H1 (cell line): ENCODE measurements at regions not wholly inside any gene's neighbourhood (a gene's known extent, or its start where the extent isn't known, plus 50 kb on each side); places are given as distances from the start of the nearest gene placed in this dataset.

Source experiments
- CREB1 ChIP-seq: IDR thresholded peaks from 2 replicates; pipeline ENCODE4 v1.6.1; 2012; ENCODE audit warnings: inconsistent platforms
- EP300 ChIP-seq, 2 experiments: IDR thresholded peaks; 1 replicate in 1 of 2; 2 replicates in 1 of 2; pipeline ENCODE4 v1.6.1; 2011 to 2012; ENCODE audit warnings: low read depth in 2 of 2, low read length in 2 of 2, mild to moderate bottlenecking in 2 of 2, borderline replicate concordance in 1 of 2, inconsistent platforms in 1 of 2, moderate library complexity in 1 of 2
- KDM5A ChIP-seq: fragments of 200-600 bp; IDR thresholded peaks from 2 replicates; pipeline ENCODE4 v1.7.1; 2012; ENCODE audit warnings: mild to moderate bottlenecking, low read length, inconsistent platforms, mixed read lengths
- SUZ12 ChIP-seq: fragments of 200-600 bp; sonication (generic); IDR thresholded peaks from 2 replicates; pipeline ENCODE4 v1.6.1; 2012; ENCODE audit warnings: mild to moderate bottlenecking, inconsistent platforms, low read length, moderate library complexity, mixed read lengths
- TF ChIP-seq, protein P1 (sequence below): fragments of 300-600 bp; sonication (generic); IDR thresholded peaks from 2 replicates; pipeline ENCODE4 v1.7.1; 2012; ENCODE audit warnings: low read length, moderate library complexity, mild to moderate bottlenecking, inconsistent platforms; ENCODE audit not compliant: insufficient replicate concordance

DNA sequence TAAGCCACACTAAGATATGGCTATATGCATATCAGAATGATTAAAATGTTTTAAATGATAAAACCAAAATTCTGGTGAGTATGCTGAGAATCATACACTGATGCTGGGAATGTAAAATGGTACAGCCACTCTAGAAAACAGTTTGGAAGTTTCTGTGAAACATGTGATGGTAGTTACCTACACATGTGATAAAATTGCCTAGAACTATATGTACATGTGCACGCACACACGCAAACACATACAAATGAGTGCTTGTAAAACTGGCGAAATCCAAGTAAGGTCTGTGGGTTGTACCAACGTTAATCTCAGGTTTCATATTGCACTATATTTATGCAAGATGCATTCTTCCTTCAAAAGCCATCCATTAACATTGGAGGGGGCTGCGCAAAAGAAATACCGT is 195.0 kb upstream of the RAB6C start (continued):
- TF ChIP-seq, protein P1, sequence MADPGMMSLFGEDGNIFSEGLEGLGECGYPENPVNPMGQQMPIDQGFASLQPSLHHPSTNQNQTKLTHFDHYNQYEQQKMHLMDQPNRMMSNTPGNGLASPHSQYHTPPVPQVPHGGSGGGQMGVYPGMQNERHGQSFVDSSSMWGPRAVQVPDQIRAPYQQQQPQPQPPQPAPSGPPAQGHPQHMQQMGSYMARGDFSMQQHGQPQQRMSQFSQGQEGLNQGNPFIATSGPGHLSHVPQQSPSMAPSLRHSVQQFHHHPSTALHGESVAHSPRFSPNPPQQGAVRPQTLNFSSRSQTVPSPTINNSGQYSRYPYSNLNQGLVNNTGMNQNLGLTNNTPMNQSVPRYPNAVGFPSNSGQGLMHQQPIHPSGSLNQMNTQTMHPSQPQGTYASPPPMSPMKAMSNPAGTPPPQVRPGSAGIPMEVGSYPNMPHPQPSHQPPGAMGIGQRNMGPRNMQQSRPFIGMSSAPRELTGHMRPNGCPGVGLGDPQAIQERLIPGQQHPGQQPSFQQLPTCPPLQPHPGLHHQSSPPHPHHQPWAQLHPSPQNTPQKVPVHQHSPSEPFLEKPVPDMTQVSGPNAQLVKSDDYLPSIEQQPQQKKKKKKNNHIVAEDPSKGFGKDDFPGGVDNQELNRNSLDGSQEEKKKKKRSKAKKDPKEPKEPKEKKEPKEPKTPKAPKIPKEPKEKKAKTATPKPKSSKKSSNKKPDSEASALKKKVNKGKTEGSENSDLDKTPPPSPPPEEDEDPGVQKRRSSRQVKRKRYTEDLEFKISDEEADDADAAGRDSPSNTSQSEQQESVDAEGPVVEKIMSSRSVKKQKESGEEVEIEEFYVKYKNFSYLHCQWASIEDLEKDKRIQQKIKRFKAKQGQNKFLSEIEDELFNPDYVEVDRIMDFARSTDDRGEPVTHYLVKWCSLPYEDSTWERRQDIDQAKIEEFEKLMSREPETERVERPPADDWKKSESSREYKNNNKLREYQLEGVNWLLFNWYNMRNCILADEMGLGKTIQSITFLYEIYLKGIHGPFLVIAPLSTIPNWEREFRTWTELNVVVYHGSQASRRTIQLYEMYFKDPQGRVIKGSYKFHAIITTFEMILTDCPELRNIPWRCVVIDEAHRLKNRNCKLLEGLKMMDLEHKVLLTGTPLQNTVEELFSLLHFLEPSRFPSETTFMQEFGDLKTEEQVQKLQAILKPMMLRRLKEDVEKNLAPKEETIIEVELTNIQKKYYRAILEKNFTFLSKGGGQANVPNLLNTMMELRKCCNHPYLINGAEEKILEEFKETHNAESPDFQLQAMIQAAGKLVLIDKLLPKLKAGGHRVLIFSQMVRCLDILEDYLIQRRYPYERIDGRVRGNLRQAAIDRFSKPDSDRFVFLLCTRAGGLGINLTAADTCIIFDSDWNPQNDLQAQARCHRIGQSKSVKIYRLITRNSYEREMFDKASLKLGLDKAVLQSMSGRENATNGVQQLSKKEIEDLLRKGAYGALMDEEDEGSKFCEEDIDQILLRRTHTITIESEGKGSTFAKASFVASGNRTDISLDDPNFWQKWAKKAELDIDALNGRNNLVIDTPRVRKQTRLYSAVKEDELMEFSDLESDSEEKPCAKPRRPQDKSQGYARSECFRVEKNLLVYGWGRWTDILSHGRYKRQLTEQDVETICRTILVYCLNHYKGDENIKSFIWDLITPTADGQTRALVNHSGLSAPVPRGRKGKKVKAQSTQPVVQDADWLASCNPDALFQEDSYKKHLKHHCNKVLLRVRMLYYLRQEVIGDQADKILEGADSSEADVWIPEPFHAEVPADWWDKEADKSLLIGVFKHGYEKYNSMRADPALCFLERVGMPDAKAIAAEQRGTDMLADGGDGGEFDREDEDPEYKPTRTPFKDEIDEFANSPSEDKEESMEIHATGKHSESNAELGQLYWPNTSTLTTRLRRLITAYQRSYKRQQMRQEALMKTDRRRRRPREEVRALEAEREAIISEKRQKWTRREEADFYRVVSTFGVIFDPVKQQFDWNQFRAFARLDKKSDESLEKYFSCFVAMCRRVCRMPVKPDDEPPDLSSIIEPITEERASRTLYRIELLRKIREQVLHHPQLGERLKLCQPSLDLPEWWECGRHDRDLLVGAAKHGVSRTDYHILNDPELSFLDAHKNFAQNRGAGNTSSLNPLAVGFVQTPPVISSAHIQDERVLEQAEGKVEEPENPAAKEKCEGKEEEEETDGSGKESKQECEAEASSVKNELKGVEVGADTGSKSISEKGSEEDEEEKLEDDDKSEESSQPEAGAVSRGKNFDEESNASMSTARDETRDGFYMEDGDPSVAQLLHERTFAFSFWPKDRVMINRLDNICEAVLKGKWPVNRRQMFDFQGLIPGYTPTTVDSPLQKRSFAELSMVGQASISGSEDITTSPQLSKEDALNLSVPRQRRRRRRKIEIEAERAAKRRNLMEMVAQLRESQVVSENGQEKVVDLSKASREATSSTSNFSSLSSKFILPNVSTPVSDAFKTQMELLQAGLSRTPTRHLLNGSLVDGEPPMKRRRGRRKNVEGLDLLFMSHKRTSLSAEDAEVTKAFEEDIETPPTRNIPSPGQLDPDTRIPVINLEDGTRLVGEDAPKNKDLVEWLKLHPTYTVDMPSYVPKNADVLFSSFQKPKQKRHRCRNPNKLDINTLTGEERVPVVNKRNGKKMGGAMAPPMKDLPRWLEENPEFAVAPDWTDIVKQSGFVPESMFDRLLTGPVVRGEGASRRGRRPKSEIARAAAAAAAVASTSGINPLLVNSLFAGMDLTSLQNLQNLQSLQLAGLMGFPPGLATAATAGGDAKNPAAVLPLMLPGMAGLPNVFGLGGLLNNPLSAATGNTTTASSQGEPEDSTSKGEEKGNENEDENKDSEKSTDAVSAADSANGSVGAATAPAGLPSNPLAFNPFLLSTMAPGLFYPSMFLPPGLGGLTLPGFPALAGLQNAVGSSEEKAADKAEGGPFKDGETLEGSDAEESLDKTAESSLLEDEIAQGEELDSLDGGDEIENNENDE: no peak
- no peak for TF ChIP-seq KDM5A
- TF ChIP-seq SUZ12: no peak
- no peak for TF ChIP-seq CREB1
- TF ChIP-seq EP300 (IDR thresholded peaks at IDR 0.05; ENCODE audit: borderline replicate concordance in 1 of 2, low read depth in 2 of 2, low read length in 2 of 2): no peak
